ENCODE measurements at regions not wholly inside any gene's neighbourhood (a gene's known extent, or its start where the extent isn't known, plus 50 kb on each side); places are given as distances from the start of the nearest gene placed in this dataset.

- ATAC-seq (ENCODE audit: low read depth) = no peak
- Histone ChIP-seq H3K27me3 (ENCODE audit: insufficient read depth, poor library complexity, severe bottlenecking) (peaks cover 23% of the 10 kb centered on the region), H3K4me1 (ENCODE audit: insufficient read depth, poor library complexity, severe bottlenecking) (no peaks in the 10 kb centered on the region), H3K36me3 (ENCODE audit: low read depth) (no peaks in the 10 kb centered on the region), H3K4me3 (ENCODE audit: severe bottlenecking) (no peak overlapping the region), H3K27ac (ENCODE audit: poor library complexity, severe bottlenecking) (no peak overlapping the region), H3K9me3 (ENCODE audit: severe bottlenecking) (no peaks in the 10 kb centered on the region)
- no peak for TF ChIP-seq CTCF (IDR thresholded peaks at IDR 0.05; ENCODE audit: poor library complexity, severe bottlenecking)
- no peak for DNase-seq (ENCODE audit: low spot score)
These were observed 516.4 kb downstream of the RPS24 start for GRCh38 chr10:78550090-78550489.

GRCh38 chr10:78550716-78551115 is 517.1 kb downstream of the RPS24 start:
- Histone ChIP-seq H3K4me3 (ENCODE audit: severe bottlenecking) (no peak overlapping the region), H3K27me3 (ENCODE audit: insufficient read depth, poor library complexity, severe bottlenecking) (peaks cover 23% of the 10 kb centered on the region), H3K27ac (ENCODE audit: poor library complexity, severe bottlenecking) (no peak overlapping the region), H3K4me1 (ENCODE audit: insufficient read depth, poor library complexity, severe bottlenecking) (no peaks in the 10 kb centered on the region), H3K9me3 (ENCODE audit: severe bottlenecking) (no peaks in the 10 kb centered on the region), H3K36me3 (ENCODE audit: low read depth) (no peaks in the 10 kb centered on the region)
- TF ChIP-seq CTCF (IDR thresholded peaks at IDR 0.05; ENCODE audit: poor library complexity, severe bottlenecking) = no peak
- DNase-seq (ENCODE audit: low spot score) (no peak), ATAC-seq (ENCODE audit: low read depth) (no peak)

- ATAC-seq (ENCODE audit: low read depth) = no peak
- no peak overlapping the region for H3K4me3 ChIP-seq (ENCODE audit: severe bottlenecking)
These were observed 517.4 kb upstream of the ZMIZ1 start for GRCh38 chr10:78551184-78552005.

GRCh38 chr10:78552261-78552811 is 516.4 kb upstream of the ZMIZ1 start:
- Histone ChIP-seq H3K4me1 (ENCODE audit: insufficient read depth, poor library complexity, severe bottlenecking) (no peaks in the 10 kb centered on the region), H3K4me3 (ENCODE audit: severe bottlenecking) (no peak overlapping the region), H3K9me3 (ENCODE audit: severe bottlenecking) (no peaks in the 10 kb centered on the region), H3K27ac (ENCODE audit: poor library complexity, severe bottlenecking) (no peak overlapping the region), H3K27me3 (ENCODE audit: insufficient read depth, poor library complexity, severe bottlenecking) (peaks cover 16% of the 10 kb centered on the region), H3K36me3 (ENCODE audit: low read depth) (no peaks in the 10 kb centered on the region)
- ATAC-seq (ENCODE audit: low read depth) (no peak), DNase-seq (ENCODE audit: low spot score) (no peak)
- no peak for TF ChIP-seq CTCF (IDR thresholded peaks at IDR 0.05; ENCODE audit: poor library complexity, severe bottlenecking)

More at GRCh38 chr10:78551184-78552005, 517.4 kb upstream of the ZMIZ1 start:
- peaks cover 23% of the 10 kb centered on the region for H3K27me3 ChIP-seq (ENCODE audit: insufficient read depth, poor library complexity, severe bottlenecking)
- no peak for TF ChIP-seq CTCF (IDR thresholded peaks at IDR 0.05; ENCODE audit: poor library complexity, severe bottlenecking)
- H3K9me3 ChIP-seq (ENCODE audit: severe bottlenecking) = no peaks in the 10 kb centered on the region
- H3K36me3 ChIP-seq (ENCODE audit: low read depth) = no peaks in the 10 kb centered on the region
- no peaks in the 10 kb centered on the region for H3K4me1 ChIP-seq (ENCODE audit: insufficient read depth, poor library complexity, severe bottlenecking)
- DNase-seq (ENCODE audit: low spot score) = no peak
- H3K27ac ChIP-seq (ENCODE audit: poor library complexity, severe bottlenecking) = no peak overlapping the region

GRCh38 chr10:78553792-78554191 is 515.0 kb upstream of the ZMIZ1 start:
- Histone ChIP-seq H3K27me3 (ENCODE audit: insufficient read depth, poor library complexity, severe bottlenecking) (peaks cover 5% of the 10 kb centered on the region), H3K36me3 (ENCODE audit: low read depth) (no peaks in the 10 kb centered on the region), H3K4me1 (ENCODE audit: insufficient read depth, poor library complexity, severe bottlenecking) (no peaks in the 10 kb centered on the region), H3K4me3 (ENCODE audit: severe bottlenecking) (no peak overlapping the region), H3K27ac (ENCODE audit: poor library complexity, severe bottlenecking) (no peak overlapping the region), H3K9me3 (ENCODE audit: severe bottlenecking) (no peaks in the 10 kb centered on the region)
- ATAC-seq (ENCODE audit: low read depth) (no peak), DNase-seq (ENCODE audit: low spot score) (no peak)
- TF ChIP-seq CTCF (IDR thresholded peaks at IDR 0.05; ENCODE audit: poor library complexity, severe bottlenecking) = no peak
